GM23338 (cell line): ENCODE measurements at regions not wholly inside any gene's neighbourhood (a gene's known extent, or its start where the extent isn't known, plus 50 kb on each side); places are given as distances from the start of the nearest gene placed in this dataset.

ENCODE experiments used
- ATAC-seq: fragments of 200-7000 bp; cut with Tn5 transposase; 3 replicates; pipeline ENCODE4 v1.9.1; 2020
- DNase-seq: peaks from one replicate; pipeline ENCODE4 v3.0.0-alpha.2; 2015; ENCODE audit warnings: low spot score
- H2AFZ ChIP-seq: fragments of 200-600 bp; sonication (generic); 2 replicates; pipeline ENCODE4 v1.8.0; 2016; ENCODE audit warnings: antibody characterized with exemption, mild to moderate bottlenecking, moderate library complexity
- H3F3A ChIP-seq: fragments of 200-600 bp; sonication (generic); replicated peaks from 2 replicates; pipeline ENCODE4 v1.8.0; 2017; ENCODE audit warnings: antibody characterized with exemption, mixed run types, low read depth
- H3K27ac ChIP-seq: fragments of 200-600 bp; sonication (generic); 2 replicates; pipeline ENCODE4 v1.6.1; 2016; ENCODE audit warnings: low read depth
- H3K27me3 ChIP-seq: fragments of 200-600 bp; sonication (generic); 2 replicates; pipeline ENCODE4 v1.8.0; 2016; ENCODE audit warnings: mild to moderate bottlenecking, mixed run types, moderate library complexity; ENCODE audit not compliant: insufficient read depth
- H3K36me3 ChIP-seq: fragments of 200-600 bp; sonication (generic); 2 replicates; pipeline ENCODE4 v1.8.0; 2016; ENCODE audit warnings: mild to moderate bottlenecking; ENCODE audit not compliant: insufficient read depth
- H3K4me1 ChIP-seq: fragments of 200-600 bp; sonication (generic); 2 replicates; pipeline ENCODE4 v1.8.0; 2016; ENCODE audit warnings: mild to moderate bottlenecking, moderate library complexity; ENCODE audit not compliant: insufficient read depth
- H3K4me2 ChIP-seq: fragments of 200-600 bp; sonication (generic); 2 replicates; pipeline ENCODE4 v1.7.1; 2017; ENCODE audit warnings: mixed run types
- H3K4me3 ChIP-seq: fragments of 200-600 bp; sonication (generic); 2 replicates; pipeline ENCODE4 v1.6.1; 2016; ENCODE audit warnings: mixed run types
- H3K79me2 ChIP-seq: fragments of 200-600 bp; sonication (generic); replicated peaks from 2 replicates; pipeline ENCODE4 v1.8.0; 2017; ENCODE audit warnings: mild to moderate bottlenecking; ENCODE audit not compliant: insufficient read depth
- H3K9me2 ChIP-seq: fragments of 200-600 bp; sonication (generic); 2 replicates; pipeline ENCODE4 v1.8.0; 2017; ENCODE audit not compliant: insufficient read depth
- H4K20me1 ChIP-seq: fragments of 200-600 bp; sonication (generic); replicated peaks from 2 replicates; pipeline ENCODE4 v1.8.0; 2017; ENCODE audit warnings: mild to moderate bottlenecking; ENCODE audit not compliant: insufficient read depth
- H3K27ac Mint-ChIP-seq: 2 replicates; pipeline ENCODE4 v1.8.0; 2020; ENCODE audit warnings: inconsistent platforms, mild to moderate bottlenecking, moderate library complexity, mixed read lengths
- H3K27me3 Mint-ChIP-seq: 3 replicates; pipeline ENCODE4 v1.8.0; 2022; ENCODE audit warnings: low read depth, mild to moderate bottlenecking, moderate library complexity, mixed read lengths, inconsistent platforms; ENCODE audit not compliant: insufficient read depth, poor library complexity
- H3K36me3 Mint-ChIP-seq: 3 replicates; pipeline ENCODE4 v1.8.0; 2021; ENCODE audit warnings: low read depth, mild to moderate bottlenecking, inconsistent platforms, moderate library complexity, mixed read lengths
- H3K4me1 Mint-ChIP-seq: 3 replicates; pipeline ENCODE4 v1.8.0; 2020; ENCODE audit warnings: mild to moderate bottlenecking, inconsistent platforms, mixed read lengths
- H3K4me3 Mint-ChIP-seq: 3 replicates; pipeline ENCODE4 v1.8.0; 2021; ENCODE audit warnings: moderate library complexity, mild to moderate bottlenecking, inconsistent platforms, mixed read lengths
- H3K9me3 Mint-ChIP-seq: 3 replicates; pipeline ENCODE4 v1.8.0; 2020; ENCODE audit warnings: moderate library complexity, mild to moderate bottlenecking, inconsistent platforms, mixed read lengths
- CREB1 ChIP-seq: fragments of 250-450 bp; sonication (Bioruptor Pico); IDR thresholded peaks from 2 replicates; pipeline ENCODE4 v1.5.0; 2020; ENCODE audit warnings: low read depth, mild to moderate bottlenecking, moderate library complexity
- POLR2AphosphoS5 ChIP-seq: IDR thresholded peaks from 2 replicates; pipeline ENCODE4 v1.6.1; 2016; ENCODE audit warnings: antibody characterized with exemption, low read depth
- ZNF462 ChIP-seq: fragments of 250-450 bp; sonication (Bioruptor Pico); IDR thresholded peaks from 2 replicates; pipeline ENCODE4 v1.5.0; 2020; ENCODE audit warnings: mild to moderate bottlenecking, moderate library complexity
- TF ChIP-seq, protein P1 (sequence below), 2 experiments: fragments of 200-600 bp in 1 of 2; sonication (generic) in 1 of 2; conservative IDR thresholded peaks; 2 replicates each; pipeline versions ENCODE4 v1.5.1 to v1.6.1; 2016 to 2017; ENCODE audit warnings: antibody characterized with exemption in 2 of 2, low read depth in 2 of 2, mild to moderate bottlenecking in 2 of 2, moderate library complexity in 1 of 2

- TF ChIP-seq ZNF462 (CRISPR knock-in tag) = no peak
- TF ChIP-seq, protein P1, sequence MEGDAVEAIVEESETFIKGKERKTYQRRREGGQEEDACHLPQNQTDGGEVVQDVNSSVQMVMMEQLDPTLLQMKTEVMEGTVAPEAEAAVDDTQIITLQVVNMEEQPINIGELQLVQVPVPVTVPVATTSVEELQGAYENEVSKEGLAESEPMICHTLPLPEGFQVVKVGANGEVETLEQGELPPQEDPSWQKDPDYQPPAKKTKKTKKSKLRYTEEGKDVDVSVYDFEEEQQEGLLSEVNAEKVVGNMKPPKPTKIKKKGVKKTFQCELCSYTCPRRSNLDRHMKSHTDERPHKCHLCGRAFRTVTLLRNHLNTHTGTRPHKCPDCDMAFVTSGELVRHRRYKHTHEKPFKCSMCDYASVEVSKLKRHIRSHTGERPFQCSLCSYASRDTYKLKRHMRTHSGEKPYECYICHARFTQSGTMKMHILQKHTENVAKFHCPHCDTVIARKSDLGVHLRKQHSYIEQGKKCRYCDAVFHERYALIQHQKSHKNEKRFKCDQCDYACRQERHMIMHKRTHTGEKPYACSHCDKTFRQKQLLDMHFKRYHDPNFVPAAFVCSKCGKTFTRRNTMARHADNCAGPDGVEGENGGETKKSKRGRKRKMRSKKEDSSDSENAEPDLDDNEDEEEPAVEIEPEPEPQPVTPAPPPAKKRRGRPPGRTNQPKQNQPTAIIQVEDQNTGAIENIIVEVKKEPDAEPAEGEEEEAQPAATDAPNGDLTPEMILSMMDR (conservative IDR thresholded peaks at IDR 0.05; ENCODE audit: low read depth in 2 of 2) = no peak
These were observed 172.2 kb downstream of the C7orf25 start (continued) for GRCh38 chr7:42739638-42740037.

GRCh38 chr7:42736931-42737330, 174.9 kb downstream of the C7orf25 start:
- ATAC-seq (peak; percentile 96), DNase-seq (peak; percentile 65)
- peaks cover 19% of the 10 kb centered on the region for H3K9me2 ChIP-seq
- no peak overlapping the region for H3K27ac ChIP-seq
- H3K79me2 ChIP-seq = no peaks in the 10 kb centered on the region
- H3K9me3 Mint-ChIP-seq = no peaks in the 10 kb centered on the region; the same call in 1 of the 3 replicates
- H3K27ac Mint-ChIP-seq = no peak overlapping the region
- H3K4me1 ChIP-seq = no peaks in the 10 kb centered on the region
- H3K36me3 ChIP-seq = no peaks in the 10 kb centered on the region
- no peaks in the 10 kb centered on the region for H3F3A ChIP-seq
- H3K4me3 Mint-ChIP-seq = no peak overlapping the region
- TF ChIP-seq CREB1 (no peak), POLR2AphosphoS5 (no peak)
- TF ChIP-seq, protein P1 (conservative IDR thresholded peaks at IDR 0.05; ENCODE audit: low read depth in 2 of 2) = peak; percentile 31 to 45; a peak in 3 of 4 replicates
- H3K36me3 Mint-ChIP-seq = no peaks in the 10 kb centered on the region; the same call in 2 of the 3 replicates
- peaks cover 1% of the 10 kb centered on the region for H3K27me3 Mint-ChIP-seq
- H2AFZ ChIP-seq = no peak overlapping the region
- no peaks in the 10 kb centered on the region for H3K4me1 Mint-ChIP-seq
- H4K20me1 ChIP-seq = no peaks in the 10 kb centered on the region
- H3K4me3 ChIP-seq = no peak overlapping the region
- H3K27me3 ChIP-seq = no peaks in the 10 kb centered on the region
- H3K4me2 ChIP-seq = no peak overlapping the region
